Naive thymus-derived CD8-positive, alpha-beta T cell (primary cell): ENCODE measurements at regions not wholly inside any gene's neighbourhood (a gene's known extent, or its start where the extent isn't known, plus 50 kb on each side); places are given as distances from the start of the nearest gene placed in this dataset.

ENCODE experiments used
- ATAC-seq, 2 donors: fragments of 150-1000 bp; cut with Tn5 transposase in 1 of 2; sonication (Bioruptor Pico), chemical (Tn5 transposase) in 1 of 2; 1 replicate in 1 of 2; 2 replicates in 1 of 2; pipeline ENCODE4 v1.10.0; 2021; ENCODE audit warnings: mild to moderate bottlenecking in 2 of 2, moderate library complexity in 2 of 2
- POLR2A ChIA-PET: fragments of 350-600 bp; sonication (Branson Sonifier 250); formaldehyde crosslinking; loops from one replicate; lab custom pipeline; 2021; ENCODE audit warnings: antibody characterized with exemption; lab: Charles Lee
- DNase-seq, 10 donors: peaks; one replicate each; pipeline versions ENCODE4 v3.0.0 to v3.0.0-alpha.2; 2020 to 2022
- H3K27ac Mint-ChIP-seq, 10 donors: one replicate each; pipeline ENCODE4 v1.8.0; 2020 to 2022; ENCODE audit warnings: mild to moderate bottlenecking in 10 of 10, mixed read lengths in 10 of 10, moderate library complexity in 4 of 10, inconsistent platforms in 1 of 10
- H3K27me3 Mint-ChIP-seq, 5 donors: one replicate each; pipeline ENCODE4 v1.8.0; 2021 to 2022; ENCODE audit warnings: mixed read lengths in 5 of 5
- H3K36me3 Mint-ChIP-seq, 3 donors: one replicate each; pipeline ENCODE4 v1.8.0; 2020 to 2022; ENCODE audit warnings: mixed read lengths in 3 of 3, mild to moderate bottlenecking in 2 of 3, inconsistent platforms in 1 of 3
- H3K4me1 Mint-ChIP-seq, 4 donors: one replicate each; pipeline ENCODE4 v1.8.0; 2021 to 2022; ENCODE audit warnings: mixed read lengths in 4 of 4
- H3K4me3 Mint-ChIP-seq, 10 donors: one replicate each; pipeline ENCODE4 v1.8.0; 2020 to 2022; ENCODE audit warnings: mild to moderate bottlenecking in 10 of 10, mixed read lengths in 10 of 10, moderate library complexity in 6 of 10, inconsistent platforms in 1 of 10
- H3K9me3 Mint-ChIP-seq, 9 donors: one replicate each; pipeline ENCODE4 v1.8.0; 2020 to 2022; ENCODE audit warnings: mixed read lengths in 9 of 9, mild to moderate bottlenecking in 3 of 9, inconsistent platforms in 1 of 9, moderate library complexity in 1 of 9

DNA sequence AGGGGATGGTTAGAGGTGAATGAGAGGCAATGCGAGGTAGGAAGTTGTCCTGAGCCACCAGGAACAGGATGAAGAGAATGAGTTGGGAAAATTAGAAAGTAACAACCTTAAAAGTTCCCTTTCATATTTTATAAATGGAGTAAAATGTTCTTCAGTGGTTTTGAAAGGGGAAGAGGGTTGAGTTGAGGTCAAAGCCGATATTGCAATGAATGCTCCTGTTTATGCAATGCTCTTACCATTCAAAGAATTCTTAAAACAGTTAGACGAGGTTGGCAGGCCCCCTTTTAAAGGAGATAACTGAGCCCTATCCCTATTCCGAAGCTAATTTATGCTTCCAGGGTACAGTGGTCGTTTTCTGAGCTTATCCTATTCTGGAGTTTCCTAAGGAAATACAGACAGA is 2110.3 kb upstream of the CELF4 start:
- ATAC-seq: no peak
- Mint-ChIP-seq H3K36me3 (no peaks in the 10 kb centered on the region), H3K27me3 (no peaks in the 10 kb centered on the region), H3K4me3 (no peak overlapping the region), H3K9me3 (peaks cover 0 to 6% (median 0%) of the 10 kb centered on the region in 9 donors), H3K4me1 (no peaks in the 10 kb centered on the region), H3K27ac (no peak overlapping the region)
- POLR2A ChIA-PET: no interaction called here
- no peak for DNase-seq

DNA sequence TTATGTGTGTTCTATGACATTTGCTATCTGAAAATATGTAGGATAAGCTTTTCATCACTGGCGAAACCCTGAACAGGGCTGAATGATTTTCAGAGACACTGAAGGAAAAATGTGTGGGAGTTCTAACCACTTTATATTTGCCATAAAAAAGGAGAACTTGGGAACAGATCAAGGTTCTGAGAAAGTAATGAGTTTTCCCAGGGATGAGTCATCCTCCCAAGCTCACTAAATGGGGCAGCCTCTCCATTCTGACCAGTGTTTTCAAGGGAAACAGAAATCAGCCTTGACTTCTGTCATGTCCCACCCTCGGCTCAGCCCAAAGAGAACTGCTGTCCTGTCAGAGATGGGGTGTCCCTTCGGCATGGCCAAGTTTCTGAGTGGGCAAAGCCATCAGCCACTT is 2109.8 kb upstream of the CELF4 start:
- Mint-ChIP-seq H3K4me3 (no peak overlapping the region), H3K4me1 (no peaks in the 10 kb centered on the region), H3K27me3 (no peaks in the 10 kb centered on the region), H3K27ac (no peak overlapping the region), H3K9me3 (peaks cover 0 to 6% (median 0%) of the 10 kb centered on the region in 9 donors), H3K36me3 (no peaks in the 10 kb centered on the region)
- POLR2A ChIA-PET: no interaction called here
- DNase-seq: no peak
- ATAC-seq: no peak

DNA sequence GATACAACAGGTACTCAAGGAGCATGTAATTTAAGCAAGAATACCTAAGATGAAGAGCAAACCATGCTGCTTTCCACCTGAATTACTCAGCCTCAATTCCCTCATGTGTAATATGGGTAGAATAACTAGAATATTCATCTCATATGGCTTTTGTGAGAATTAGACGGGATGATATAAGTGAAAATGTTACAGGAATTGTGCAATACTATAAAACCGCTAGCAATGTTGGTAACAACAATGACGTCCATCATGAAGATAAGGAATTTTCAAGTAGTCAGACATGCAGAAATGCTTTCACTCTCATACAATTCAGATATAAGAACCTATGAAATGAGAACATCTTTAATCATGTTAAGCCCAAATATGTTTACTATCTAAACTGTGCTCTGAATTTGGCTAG is 2106.6 kb upstream of the CELF4 start:
- H3K27ac Mint-ChIP-seq: no peak overlapping the region
- POLR2A ChIA-PET: no interaction called here
- H3K4me1 Mint-ChIP-seq: no peaks in the 10 kb centered on the region
- no peaks in the 10 kb centered on the region for H3K27me3 Mint-ChIP-seq
- no peak overlapping the region for H3K4me3 Mint-ChIP-seq
- peaks cover 0 to 5% (median 0%) of the 10 kb centered on the region in 9 donors for H3K9me3 Mint-ChIP-seq
- ATAC-seq: no peak
- no peaks in the 10 kb centered on the region for H3K36me3 Mint-ChIP-seq
- no peak for DNase-seq

DNA sequence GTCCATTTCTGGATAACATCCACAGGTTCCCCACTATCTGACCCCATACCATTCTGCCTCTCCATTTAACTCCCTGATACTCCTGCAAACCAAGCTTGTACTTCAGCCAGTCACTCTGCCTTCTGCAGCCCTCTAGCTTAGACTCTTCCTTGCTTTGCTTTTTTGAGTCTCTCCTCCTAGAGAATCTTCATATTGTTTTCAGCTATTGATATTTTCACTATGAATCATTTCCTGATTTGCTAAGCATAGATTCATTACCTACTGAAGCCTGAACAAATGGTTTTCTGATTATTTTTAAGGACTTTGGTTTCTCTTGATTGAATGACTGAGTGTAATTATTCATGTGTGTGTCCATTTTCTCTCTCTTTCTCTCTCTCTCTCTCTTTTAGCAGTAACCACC is 2102.3 kb upstream of the CELF4 start:
- ATAC-seq: no peak

DNA sequence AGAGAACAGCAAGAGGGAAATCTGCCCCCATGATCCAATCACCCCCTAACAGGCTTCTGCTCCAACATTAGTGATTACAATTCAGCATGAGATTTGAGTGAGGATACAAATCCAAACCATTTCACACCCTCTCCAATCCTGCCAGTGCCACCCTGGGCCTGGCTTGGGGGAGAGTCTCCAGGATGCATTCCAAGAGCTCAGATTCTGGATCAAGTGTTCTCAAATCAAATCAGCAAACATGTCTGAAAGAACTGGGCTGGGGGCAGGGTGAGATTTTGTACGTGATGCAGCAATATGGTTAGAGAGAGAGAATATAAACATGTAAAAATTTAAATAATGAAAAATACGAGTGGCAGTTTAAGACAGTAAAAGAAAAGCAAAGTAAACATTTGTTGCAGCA is 2100.9 kb upstream of the CELF4 start:
- H3K4me1 Mint-ChIP-seq: no peaks in the 10 kb centered on the region

More for the DNA sequence above, 2102.3 kb upstream of the CELF4 start:
- Mint-ChIP-seq H3K9me3 (peaks cover 0 to 7% (median 0%) of the 10 kb centered on the region in 9 donors), H3K4me1 (no peaks in the 10 kb centered on the region), H3K27me3 (no peaks in the 10 kb centered on the region), H3K36me3 (no peaks in the 10 kb centered on the region), H3K27ac (no peak overlapping the region), H3K4me3 (no peak overlapping the region)
- POLR2A ChIA-PET: no interaction called here
- no peak for DNase-seq

DNA sequence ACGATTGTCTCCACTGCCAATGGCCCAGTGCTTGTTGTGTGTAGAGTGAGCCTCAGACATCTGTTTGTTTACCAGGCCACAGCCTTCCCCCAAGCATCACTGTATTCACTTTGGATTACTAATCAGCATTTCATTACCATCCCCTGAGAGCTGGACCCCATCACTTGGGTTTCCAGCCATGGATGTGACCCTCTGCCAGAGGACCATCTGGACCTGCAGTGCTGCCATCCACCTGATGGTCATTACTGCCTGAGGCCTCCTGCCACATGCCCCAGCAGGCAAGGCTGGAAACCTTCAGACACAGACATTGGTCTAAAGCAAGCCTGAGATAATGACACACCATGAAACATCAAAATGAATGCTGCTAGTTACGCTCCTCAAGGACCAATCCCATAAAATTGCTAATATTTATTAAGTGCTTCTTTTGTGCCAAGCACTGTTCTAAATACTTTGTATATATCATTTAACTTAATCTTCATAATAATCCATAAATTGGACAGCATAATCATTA is 2096.3 kb upstream of the CELF4 start:
- Mint-ChIP-seq H3K4me3 (no peak overlapping the region), H3K27ac (no peak overlapping the region), H3K27me3 (no peaks in the 10 kb centered on the region), H3K4me1 (no peaks in the 10 kb centered on the region), H3K36me3 (no peaks in the 10 kb centered on the region), H3K9me3 (peaks cover 0 to 2% (median 0%) of the 10 kb centered on the region in 9 donors)
- POLR2A ChIA-PET: no interaction called here
- ATAC-seq (no peak), DNase-seq (no peak)

More for the DNA sequence above, 2100.9 kb upstream of the CELF4 start:
- H3K27ac Mint-ChIP-seq: no peak overlapping the region
- H3K36me3 Mint-ChIP-seq: no peaks in the 10 kb centered on the region
- DNase-seq (no peak), ATAC-seq (no peak)
- no peaks in the 10 kb centered on the region for H3K27me3 Mint-ChIP-seq
- POLR2A ChIA-PET: no interaction called here
- peaks cover 0 to 7% (median 0%) of the 10 kb centered on the region in 9 donors for H3K9me3 Mint-ChIP-seq
- no peak overlapping the region for H3K4me3 Mint-ChIP-seq

DNA sequence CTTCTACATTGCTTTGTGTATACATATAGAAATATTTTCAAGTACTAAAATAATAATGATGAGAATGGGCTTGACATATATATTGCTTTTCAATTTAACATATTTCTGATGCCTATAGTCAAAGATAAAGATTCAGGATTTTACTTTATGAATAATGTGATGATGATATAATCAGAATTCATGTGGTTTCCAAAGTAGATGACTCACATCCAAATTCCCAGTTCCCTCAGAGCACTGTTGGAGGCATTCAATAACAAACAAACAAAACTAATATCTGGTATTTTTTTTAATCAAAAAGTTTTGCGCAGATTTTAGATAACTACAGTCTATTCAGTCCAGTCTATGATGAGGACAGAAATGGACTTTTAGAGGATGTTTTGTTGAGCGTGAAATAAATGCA is 2094.5 kb upstream of the CELF4 start:
- Mint-ChIP-seq H3K9me3 (peaks cover 0 to 2% (median 0%) of the 10 kb centered on the region in 9 donors), H3K4me3 (no peak overlapping the region), H3K36me3 (no peaks in the 10 kb centered on the region), H3K27me3 (no peaks in the 10 kb centered on the region), H3K4me1 (no peaks in the 10 kb centered on the region), H3K27ac (no peak overlapping the region)
- ATAC-seq (no peak), DNase-seq (no peak)
- POLR2A ChIA-PET: no interaction called here

DNA sequence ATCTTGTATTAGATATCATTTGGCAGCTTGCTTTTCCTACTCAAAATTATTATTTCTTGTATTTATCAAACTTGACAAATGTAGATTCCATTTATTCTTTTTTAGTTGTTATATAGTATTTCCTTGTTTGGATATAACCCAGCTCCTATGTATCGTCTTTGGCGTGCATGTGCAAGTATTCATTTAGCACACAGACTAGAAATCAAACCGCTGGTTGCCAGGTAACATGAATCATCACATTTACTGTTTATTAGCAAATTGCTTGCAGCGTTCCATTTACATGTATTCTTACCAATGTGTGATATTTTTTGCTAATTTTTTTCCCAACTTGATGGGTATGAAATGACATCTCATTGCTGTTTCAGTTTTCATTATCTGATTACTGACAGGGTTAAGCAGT is 2089.7 kb upstream of the CELF4 start:
- peaks cover 0 to 3% (median 0%) of the 10 kb centered on the region in 9 donors for H3K9me3 Mint-ChIP-seq
- ATAC-seq (no peak), DNase-seq (no peak)
- H3K4me3 Mint-ChIP-seq: no peak overlapping the region
- H3K4me1 Mint-ChIP-seq: no peaks in the 10 kb centered on the region
- no peaks in the 10 kb centered on the region for H3K36me3 Mint-ChIP-seq
- H3K27ac Mint-ChIP-seq: no peak overlapping the region
- POLR2A ChIA-PET: no interaction called here
- H3K27me3 Mint-ChIP-seq: no peaks in the 10 kb centered on the region

DNA sequence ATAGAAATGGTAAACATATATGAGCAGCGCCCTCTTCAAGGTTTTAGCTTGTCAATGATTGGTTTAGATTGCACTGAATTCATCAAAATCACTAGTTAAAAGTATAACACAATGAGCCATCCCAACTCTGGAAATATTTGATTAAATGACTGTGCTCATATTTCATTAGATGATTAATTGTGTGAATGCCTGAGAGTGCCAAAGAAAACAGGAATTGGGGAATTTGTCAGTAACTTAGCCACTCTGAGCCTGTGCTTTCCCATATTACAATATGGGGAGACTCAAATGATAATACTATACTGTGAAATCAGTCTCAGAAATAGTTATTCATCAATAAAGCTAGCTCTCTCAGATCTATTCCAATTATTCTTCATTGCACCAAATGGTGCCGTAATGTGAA is 2087.6 kb upstream of the CELF4 start:
- H3K36me3 Mint-ChIP-seq: no peaks in the 10 kb centered on the region
- DNase-seq: no peak
- H3K27me3 Mint-ChIP-seq: no peaks in the 10 kb centered on the region
- POLR2A ChIA-PET: no interaction called here
- no peak for ATAC-seq
- H3K9me3 Mint-ChIP-seq: peaks cover 0 to 4% (median 0%) of the 10 kb centered on the region in 9 donors
- H3K4me1 Mint-ChIP-seq: no peaks in the 10 kb centered on the region
- H3K4me3 Mint-ChIP-seq: no peak overlapping the region
- no peak overlapping the region for H3K27ac Mint-ChIP-seq

DNA sequence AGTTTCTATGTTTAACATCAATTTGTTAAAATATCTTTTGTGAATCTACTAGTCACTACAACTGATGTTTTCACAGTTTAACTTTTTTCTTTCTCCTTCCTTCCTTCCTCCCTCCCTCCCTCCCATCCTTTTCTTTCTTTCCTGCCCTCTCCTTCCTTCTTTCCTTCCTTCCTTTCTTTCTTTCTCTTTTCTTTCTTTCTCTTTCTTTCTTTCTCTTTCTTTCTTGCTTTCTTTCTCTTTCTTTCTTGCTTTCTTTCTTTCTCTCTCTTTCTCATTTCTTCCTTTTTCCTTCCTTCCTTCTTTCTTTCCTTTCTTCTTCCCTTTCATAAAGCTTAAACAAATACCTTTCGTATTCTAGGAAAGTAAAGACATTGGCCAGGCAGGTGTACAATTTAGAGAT is 2083.0 kb upstream of the CELF4 start:
- H3K9me3 Mint-ChIP-seq: peaks cover 0 to 4% (median 0%) of the 10 kb centered on the region in 9 donors
- POLR2A ChIA-PET: interaction anchor here (0.7 kb wide), 1 partner anchor 1611 kb away, joined by 3 read pairs; no protein-coding TSS in a partner anchor
- no peak overlapping the region for H3K27ac Mint-ChIP-seq
- no peak for DNase-seq
- H3K27me3 Mint-ChIP-seq: no peaks in the 10 kb centered on the region
- H3K36me3 Mint-ChIP-seq: no peaks in the 10 kb centered on the region
- H3K4me3 Mint-ChIP-seq: no peak overlapping the region
- ATAC-seq: no peak
- H3K4me1 Mint-ChIP-seq: no peaks in the 10 kb centered on the region

DNA sequence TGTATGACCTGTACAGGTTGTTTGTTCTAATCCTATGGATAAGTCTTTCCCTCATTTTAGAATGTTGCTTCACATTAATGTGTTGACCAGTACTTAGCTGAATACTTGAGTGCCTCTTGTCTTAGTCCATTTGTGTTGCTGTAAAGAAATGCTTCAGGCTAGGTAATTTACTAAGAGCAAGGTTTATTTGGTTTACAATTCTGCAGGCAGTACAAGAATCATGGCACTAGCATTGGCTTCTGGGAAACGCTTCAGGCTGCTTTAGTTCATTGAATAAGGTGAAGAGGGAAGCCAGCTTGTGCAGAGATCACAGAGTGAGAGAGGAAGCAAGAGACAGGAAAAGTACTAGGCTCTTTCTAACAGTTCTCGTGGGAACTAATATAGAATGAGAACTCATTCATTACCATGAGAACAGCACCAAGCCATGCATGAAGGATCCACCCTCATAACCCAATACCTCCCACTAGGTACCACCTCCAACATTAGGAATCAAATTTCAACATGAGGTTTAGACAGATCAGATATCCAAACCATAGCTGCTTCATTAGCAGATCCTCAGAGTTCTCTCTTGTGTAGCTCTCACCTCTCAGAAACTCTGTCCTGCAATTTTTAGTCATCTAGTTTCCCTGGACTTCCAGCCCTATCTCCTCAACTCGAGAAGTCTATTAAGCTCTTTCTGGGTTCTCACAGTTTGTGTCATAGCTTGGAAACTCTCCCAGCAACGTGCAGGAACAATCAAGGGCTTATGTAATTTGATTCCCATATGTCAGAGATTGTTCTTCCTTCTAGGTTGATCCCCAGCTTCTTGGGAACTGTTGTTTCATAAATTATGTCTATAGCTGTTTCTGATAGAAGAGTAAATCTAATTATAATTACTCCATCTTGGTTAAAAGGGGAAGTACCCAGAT is 2082.3 kb upstream of the CELF4 start:
- H3K9me3 Mint-ChIP-seq: peaks cover 0 to 4% (median 0%) of the 10 kb centered on the region in 9 donors
- no peak overlapping the region for H3K27ac Mint-ChIP-seq
- no peak overlapping the region for H3K4me3 Mint-ChIP-seq
- POLR2A ChIA-PET: no interaction called here
- no peaks in the 10 kb centered on the region for H3K27me3 Mint-ChIP-seq
- H3K36me3 Mint-ChIP-seq: no peaks in the 10 kb centered on the region
- no peaks in the 10 kb centered on the region for H3K4me1 Mint-ChIP-seq
- no peak for ATAC-seq
- no peak for DNase-seq

DNA sequence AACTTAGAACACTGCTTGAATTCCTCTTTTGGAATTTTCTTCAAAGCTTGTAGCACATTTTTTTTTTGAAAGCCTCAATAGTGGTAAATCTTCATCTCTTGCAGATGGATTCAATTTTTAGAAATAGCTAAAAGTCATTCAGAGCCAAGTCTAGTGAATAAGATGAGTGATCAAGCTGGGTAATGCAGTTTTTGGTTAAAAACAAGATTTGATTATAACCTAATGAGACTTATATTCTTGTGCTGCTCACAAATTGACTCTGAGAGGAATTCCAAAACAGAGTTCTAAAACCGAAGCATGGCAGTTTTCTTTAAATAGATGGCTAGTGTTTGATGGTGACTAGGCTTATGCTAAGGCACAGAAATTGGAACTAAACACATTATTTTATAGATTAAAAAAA is 2072.6 kb upstream of the CELF4 start:
- no peaks in the 10 kb centered on the region for H3K36me3 Mint-ChIP-seq

DNA sequence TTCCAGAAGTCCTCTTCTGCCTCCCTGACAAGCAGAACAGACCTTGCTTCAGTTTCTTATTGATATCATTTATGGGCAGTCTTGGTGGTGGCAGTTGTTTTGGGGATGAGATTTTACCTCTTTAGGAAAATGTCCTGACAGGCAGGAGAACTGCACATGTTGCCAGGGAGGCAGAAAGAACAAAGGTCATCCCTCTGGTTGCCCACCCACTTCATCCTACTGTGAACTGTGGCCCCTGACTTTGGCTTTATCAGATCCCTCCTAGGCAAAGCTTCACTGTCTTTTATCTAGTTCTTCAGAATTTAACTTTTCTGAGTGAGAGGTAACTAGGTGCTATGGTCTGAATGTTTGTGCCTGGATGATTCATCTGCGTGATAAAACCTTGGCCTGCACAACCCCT is 2071.3 kb upstream of the CELF4 start:
- DNase-seq (no peak), ATAC-seq (no peak)
- H3K4me1 Mint-ChIP-seq: no peaks in the 10 kb centered on the region
- H3K36me3 Mint-ChIP-seq: no peaks in the 10 kb centered on the region
- no peak overlapping the region for H3K4me3 Mint-ChIP-seq
- H3K27me3 Mint-ChIP-seq: no peaks in the 10 kb centered on the region
- H3K9me3 Mint-ChIP-seq: peaks cover 0 to 5% (median 0%) of the 10 kb centered on the region in 9 donors
- POLR2A ChIA-PET: no interaction called here
- H3K27ac Mint-ChIP-seq: no peak overlapping the region

More for the DNA sequence above, 2072.6 kb upstream of the CELF4 start:
- no peak overlapping the region for H3K4me3 Mint-ChIP-seq
- DNase-seq: no peak
- no peak for ATAC-seq
- H3K27ac Mint-ChIP-seq: no peak overlapping the region
- no peaks in the 10 kb centered on the region for H3K27me3 Mint-ChIP-seq
- POLR2A ChIA-PET: no interaction called here
- H3K4me1 Mint-ChIP-seq: no peaks in the 10 kb centered on the region
- H3K9me3 Mint-ChIP-seq: peaks cover 0 to 7% (median 0%) of the 10 kb centered on the region in 9 donors
